ENCODE measurements at regions not wholly inside any gene's neighbourhood (a gene's known extent, or its start where the extent isn't known, plus 50 kb on each side); places are given as distances from the start of the nearest gene placed in this dataset.
A peak's percentile ranks its signal among the peaks of the same experiment; 100 is the strongest.
"Not testable (repeated sequence)": the region's sequence is repeated elsewhere in the genome, so short reads cannot be mapped to it uniquely, and the experiment has no call there.

DNA sequence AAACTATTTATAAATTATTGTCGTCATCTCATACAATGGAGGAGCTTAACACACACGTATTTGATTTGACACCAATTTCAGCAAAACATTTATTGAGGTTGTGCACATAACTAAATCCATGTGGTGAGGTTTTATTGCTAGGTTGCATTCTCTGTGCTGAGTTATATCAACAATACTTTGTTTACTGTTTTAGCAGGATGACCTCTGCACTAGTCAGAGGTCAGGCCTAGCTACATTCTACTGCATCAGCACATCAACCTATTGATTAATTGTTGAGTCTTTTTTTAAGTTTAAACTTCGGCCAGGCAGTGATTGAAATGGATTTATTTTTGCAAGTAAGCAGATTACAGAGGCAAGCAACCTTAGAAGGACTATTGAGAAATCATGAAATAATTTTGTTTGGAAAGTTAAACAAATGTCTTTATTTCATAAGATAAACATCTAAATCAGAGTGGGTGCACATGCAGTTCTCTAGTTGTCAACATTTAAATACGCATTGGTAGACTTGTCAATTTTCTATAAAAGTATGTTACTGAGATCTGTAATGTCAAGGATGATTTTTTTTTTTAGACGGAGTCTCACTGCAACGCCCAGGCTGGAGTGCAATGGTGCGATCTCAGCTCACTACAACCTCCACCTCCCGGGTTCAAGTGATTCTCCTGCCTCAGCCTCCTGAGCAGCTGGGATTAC, 75.2 kb upstream of the CD28 start:
- DNase-seq (ENCODE audit: low spot score), result no peak

DNA sequence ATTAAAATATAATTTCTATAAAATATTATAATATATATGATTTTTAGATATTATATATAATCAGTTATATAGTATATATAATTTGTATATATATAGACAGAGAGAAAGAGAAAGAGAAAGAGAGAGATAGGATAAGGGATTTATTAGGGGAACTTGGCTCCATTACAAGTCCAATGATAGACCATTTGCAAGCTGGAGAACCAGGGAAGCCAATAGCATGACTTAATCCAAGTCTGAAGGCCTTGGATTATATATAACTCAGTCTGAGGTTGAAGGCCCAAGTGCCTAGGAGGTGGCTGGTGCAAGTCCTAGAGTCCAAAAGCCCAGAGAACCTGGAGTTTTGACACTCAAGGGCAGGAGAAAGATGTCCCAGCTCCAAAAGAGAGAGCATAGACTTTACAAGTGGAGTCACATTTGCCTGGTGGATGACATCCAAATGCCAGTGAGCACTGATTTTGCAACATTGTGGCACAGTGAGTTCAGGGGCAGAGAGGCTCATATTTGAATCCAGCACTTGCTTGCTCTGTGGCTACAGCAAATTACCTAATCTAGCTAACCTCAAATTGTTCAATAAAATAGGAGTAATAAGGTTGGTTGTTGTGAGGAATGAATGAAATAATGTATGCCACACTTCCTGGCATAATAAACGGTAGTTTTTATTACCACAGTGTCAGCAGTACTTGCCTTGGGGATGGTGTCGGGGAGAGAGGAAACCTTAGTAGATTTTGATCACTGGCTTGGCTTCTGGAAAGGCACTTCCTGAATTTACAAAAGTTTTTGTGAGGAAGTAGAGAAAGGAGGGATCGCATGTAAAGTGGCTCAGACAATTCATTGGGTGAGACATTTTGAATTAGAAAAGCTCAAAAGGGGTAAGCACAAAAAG, 69.6 kb upstream of the CD28 start:
- peak; percentile 23 for DNase-seq (ENCODE audit: low spot score)

DNA sequence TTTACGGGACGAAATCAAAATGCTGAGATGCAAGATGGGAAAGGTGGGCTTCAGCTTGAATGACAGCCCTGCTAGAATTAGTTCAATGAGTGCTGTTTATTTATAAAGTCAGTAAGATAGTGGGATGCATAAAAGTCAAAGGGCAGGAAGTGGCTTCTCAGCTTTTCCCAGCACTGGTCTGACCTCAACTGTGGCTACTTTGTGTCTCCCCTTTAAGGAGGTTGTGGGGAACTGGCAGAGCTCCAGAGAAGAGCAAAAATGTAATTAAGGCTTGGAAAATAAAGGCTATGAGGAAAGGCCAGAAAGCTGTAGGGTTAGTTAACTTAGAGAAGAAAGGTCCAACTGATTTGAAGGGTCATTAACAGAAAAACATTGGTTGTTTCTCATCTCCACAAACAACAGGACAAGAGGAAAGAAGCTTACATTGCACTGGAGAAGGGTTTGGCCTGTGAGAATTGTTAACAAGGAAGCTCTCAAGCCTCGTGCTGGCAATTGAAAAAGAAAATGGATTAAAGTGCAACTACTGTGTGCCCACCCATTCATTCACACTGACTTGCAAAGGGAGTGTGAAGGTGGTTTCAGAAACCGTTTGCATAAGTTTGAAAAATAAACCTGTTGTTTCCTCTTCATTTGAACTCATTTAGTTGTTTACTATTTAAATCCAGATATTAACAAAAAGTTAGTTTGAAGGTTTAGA, 68.8 kb upstream of the CD28 start:
- no peak for DNase-seq (ENCODE audit: low spot score)

DNA sequence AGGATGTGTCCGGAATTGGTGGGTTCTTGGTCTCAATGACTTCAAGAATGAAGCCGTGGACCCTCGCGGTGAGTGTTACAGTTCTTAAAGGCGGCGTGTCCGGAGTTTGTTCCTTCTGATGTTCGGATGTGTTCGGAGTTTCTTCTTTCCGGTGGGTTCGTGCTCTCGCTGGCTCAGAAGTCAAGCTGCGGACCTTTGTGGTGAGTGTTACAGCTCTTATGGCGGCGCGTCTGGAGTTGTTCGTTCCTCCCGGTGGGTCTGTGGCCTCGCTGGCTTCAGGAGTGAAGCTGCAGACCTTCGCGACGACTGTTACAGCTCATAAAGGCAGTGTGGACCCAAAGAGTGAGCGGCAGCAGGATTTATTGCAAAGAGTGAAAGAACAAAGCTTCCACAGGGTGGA, 64.6 kb upstream of the CD28 start:
- DNase-seq (ENCODE audit: low spot score), result not testable (repeated sequence)

GRCh38 chr2:203642841-203643240, 63.6 kb upstream of the CD28 start:
- not testable (repeated sequence) for DNase-seq (ENCODE audit: low spot score)

DNA sequence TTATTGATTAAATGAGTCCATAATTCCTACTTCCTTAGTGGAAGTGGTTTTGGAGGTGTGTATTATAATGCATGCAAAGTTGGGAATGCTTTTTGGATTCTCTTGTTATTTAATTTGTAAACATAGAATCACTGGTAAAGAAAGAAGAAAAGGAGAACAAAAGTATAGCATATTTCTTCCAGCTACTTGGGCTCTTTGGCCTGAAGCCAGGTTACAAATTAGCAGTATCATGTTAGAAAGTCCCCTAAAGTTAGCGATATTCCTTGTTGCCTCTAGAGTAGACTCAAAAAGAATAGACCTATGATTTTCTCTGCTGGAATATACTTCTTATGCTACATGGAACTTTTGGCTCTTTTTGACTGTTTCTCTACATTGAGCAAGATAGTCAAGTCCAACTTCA, 60.6 kb upstream of the CD28 start:
- DNase-seq (ENCODE audit: low spot score), result no peak

DNA sequence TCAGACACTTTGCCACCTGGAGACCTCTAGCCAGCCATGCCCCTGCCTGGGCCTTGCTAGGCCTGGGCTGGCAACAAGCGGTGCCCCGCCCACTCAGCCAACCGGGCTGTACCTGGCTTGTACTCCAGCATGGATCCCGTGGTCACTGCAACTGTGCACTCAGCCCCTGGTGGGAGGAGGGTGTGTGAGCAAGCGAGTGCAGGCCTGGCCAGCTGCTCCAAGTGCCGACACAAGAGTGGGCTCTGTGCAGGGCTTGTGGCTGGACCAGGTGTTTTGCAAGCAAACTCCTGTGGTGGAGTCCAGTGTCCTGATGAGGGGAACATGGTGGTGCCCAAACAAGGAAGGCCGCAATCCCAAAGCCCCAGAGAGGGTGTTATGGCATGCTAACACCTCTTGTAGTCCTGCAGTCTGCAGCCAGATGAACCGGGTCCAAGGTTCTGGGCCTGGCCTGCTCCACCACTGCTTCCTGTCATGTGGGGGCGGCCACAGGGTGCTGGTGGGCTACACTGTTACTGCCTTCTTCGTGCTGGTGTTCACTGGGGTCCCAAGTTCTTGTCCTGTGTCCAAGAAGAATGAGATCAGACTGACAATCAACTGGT, 60.1 kb upstream of the CD28 start:
- DNase-seq (ENCODE audit: low spot score), result no peak

- no peak for DNase-seq (ENCODE audit: low spot score)
Measured at GRCh38 chr2:203646961-203647360, 59.5 kb upstream of the CD28 start.

DNA sequence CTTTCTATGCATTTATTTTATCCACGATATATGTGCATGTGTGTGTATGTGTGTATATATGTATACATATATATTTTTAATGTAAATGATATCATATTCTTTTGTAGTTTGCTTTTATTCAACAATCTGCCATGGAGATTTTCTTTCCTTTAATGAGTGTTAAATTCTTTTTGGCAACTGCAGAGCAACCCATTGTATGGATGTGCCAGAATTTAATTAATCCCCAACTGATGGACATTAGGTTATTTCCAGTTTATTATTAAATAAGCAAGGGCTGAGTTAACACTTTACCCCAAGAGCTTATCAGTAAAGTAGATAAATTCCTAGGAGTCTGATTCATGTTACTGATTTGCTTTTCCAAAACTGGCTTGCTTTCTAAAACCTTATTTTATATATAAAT, 58.9 kb upstream of the CD28 start:
- DNase-seq (ENCODE audit: low spot score), result no peak

GRCh38 chr2:203648273-203648672, 58.2 kb upstream of the CD28 start:
- no peak for DNase-seq (ENCODE audit: low spot score)

GRCh38 chr2:203649176-203649814, 57.1 kb upstream of the CD28 start:
- DNase-seq (ENCODE audit: low spot score), result no peak

DNA sequence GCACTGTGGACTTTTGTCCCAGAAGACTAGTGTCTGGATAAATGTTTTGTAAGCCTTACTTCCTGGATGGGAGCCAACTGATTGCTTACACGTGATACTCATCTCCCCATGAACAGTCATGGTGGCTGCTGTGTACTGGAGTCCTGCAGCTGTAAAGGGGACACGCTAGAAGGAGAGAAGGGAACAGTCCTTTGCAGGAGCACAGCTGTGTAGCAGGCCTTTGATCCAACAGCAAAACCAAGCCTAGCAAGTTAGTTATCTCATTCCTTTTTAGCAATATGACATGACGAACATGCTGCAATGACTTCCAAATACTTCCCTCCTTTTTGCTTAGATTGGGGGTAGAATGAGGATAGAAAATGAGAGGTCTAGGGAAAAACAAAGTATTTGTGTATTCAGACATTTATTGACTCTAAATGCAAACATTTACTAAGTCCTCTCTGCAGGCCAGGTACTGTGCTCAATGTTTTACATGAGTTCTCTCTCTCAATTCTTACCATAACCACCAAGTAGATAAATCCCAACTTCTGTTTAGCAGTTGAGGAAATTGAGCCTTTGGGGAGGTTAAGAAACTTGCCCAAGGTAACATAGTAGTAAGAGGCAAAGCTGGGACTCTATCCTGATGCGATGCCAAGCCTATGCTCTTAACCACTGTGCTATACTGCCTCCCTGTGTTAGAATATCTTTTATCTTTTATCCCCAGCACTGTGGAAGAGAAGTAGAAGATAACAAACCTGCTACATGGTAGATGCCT, 55.4 kb upstream of the CD28 start:
- peak; percentile 78 for DNase-seq (ENCODE audit: low spot score)

DNA sequence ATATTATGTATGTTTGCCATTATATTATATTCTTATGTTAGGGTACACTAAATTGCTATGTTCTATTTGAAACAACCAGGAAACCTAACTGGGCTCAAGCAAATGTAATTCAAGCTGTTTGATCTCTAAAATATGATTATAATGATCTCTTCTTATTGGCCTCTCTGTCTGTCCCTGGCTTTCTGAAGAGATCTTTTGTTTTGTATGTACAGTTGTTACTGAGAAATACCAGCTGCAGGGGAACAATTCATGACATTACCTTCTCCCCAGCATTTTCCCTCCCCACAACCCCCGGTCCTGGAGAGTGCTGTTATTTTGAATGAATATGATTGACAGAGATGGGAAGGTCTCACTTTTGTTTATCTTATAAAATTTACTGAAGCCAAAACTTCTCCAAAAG, 54.8 kb upstream of the CD28 start:
- no peak for DNase-seq (ENCODE audit: low spot score)

GRCh38 chr2:203654826-203655225, 51.6 kb upstream of the CD28 start:
- no peak for DNase-seq (ENCODE audit: low spot score)

GRCh38 chr2:203656522-203657287, 49.7 kb upstream of the CD28 start:
- DNase-seq (ENCODE audit: low spot score), result peak; percentile 59
